ENCODE measurements at regions not wholly inside any gene's neighbourhood (a gene's known extent, or its start where the extent isn't known, plus 50 kb on each side); places are given as distances from the start of the nearest gene placed in this dataset.
A peak's percentile ranks its signal among the peaks of the same experiment; 100 is the strongest.

DNA sequence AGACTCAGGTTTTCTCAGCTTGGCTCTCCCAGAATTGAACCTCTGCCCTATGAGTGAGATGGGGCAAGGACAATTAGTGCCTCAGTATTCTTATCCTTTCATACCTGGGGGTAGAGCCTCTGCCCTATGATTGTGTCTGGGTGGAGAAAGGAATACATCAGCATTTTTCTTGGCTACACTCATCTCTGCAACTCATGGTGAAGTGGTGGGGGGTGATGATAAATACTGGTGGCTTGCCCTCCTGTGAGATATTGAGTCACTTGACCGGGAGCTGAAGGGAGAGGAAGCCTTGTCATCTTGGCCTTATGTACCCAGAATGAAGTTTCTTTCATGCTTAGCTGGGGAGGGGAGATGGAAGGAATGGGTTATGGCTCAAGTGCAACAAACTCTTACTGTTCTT is 71.3 kb upstream of the ENOX2 start:
- Histone ChIP-seq H3K36me3 (ENCODE audit: insufficient read depth, low read length) (no peaks in the 10 kb centered on the region), H3K4me1 (ENCODE audit: insufficient read depth, low read length, poor library complexity, severe bottlenecking) (no peaks in the 10 kb centered on the region), H3K9me3 (ENCODE audit: low read length) (no peaks in the 10 kb centered on the region), H3K4me2 (ENCODE audit: low read length) (no peak overlapping the region), H3K79me2 (ENCODE audit: insufficient read depth, low read depth, low read length) (no peaks in the 10 kb centered on the region), H3K27ac (ENCODE audit: low read depth, low read length, poor library complexity, severe bottlenecking) (no peak overlapping the region), H3K4me3 (ENCODE audit: low read depth, low read length, poor library complexity, severe bottlenecking) (no peak overlapping the region), H4K20me1 (ENCODE audit: insufficient read depth, low read length) (no peaks in the 10 kb centered on the region), H2AFZ (ENCODE audit: low read length) (no peak overlapping the region), H3K9me2 (ENCODE audit: insufficient read depth, low read length) (no peaks in the 10 kb centered on the region)
- ChIA-PET CTCF (ENCODE audit: unreplicated experiment) (no interaction called here), POLR2A (no interaction called here)
- intact Hi-C loops (cut with micrococcal nuclease; ENCODE audit: unreplicated experiment) = no loop called here
- DNase-seq (ENCODE audit: low spot score) = no peak
- TF ChIP-seq CTCF (conservative IDR thresholded peaks at IDR 0.05; ENCODE audit: low read length) (no peak), EZH2phosphoT487 (IDR thresholded peaks at IDR 0.05; ENCODE audit: borderline replicate concordance, low read depth, low read length) (no peak)
- no TSS peak for BruUV-seq (replicated peaks)

GRCh38 chrX:130975947-130976346 is 72.9 kb upstream of the ENOX2 start:
- Histone ChIP-seq H3K4me2 (ENCODE audit: low read length) (no peak overlapping the region), H4K20me1 (ENCODE audit: insufficient read depth, low read length) (no peaks in the 10 kb centered on the region), H3K9me2 (ENCODE audit: insufficient read depth, low read length) (no peaks in the 10 kb centered on the region), H3K4me3 (ENCODE audit: low read depth, low read length, poor library complexity, severe bottlenecking) (no peak overlapping the region), H3K79me2 (ENCODE audit: insufficient read depth, low read depth, low read length) (no peaks in the 10 kb centered on the region), H3K27ac (ENCODE audit: low read depth, low read length, poor library complexity, severe bottlenecking) (no peak overlapping the region), H3K4me1 (ENCODE audit: insufficient read depth, low read length, poor library complexity, severe bottlenecking) (no peaks in the 10 kb centered on the region), H3K9me3 (ENCODE audit: low read length) (no peaks in the 10 kb centered on the region), H3K36me3 (ENCODE audit: insufficient read depth, low read length) (no peaks in the 10 kb centered on the region), H2AFZ (ENCODE audit: low read length) (no peak overlapping the region)
- TF ChIP-seq CTCF (conservative IDR thresholded peaks at IDR 0.05; ENCODE audit: low read length) (peak; percentile 73), EZH2phosphoT487 (IDR thresholded peaks at IDR 0.05; ENCODE audit: borderline replicate concordance, low read depth, low read length) (no peak)
- CTCF ChIA-PET (ENCODE audit: unreplicated experiment) = no interaction called here
- POLR2A ChIA-PET = no interaction called here
- no TSS peak for BruUV-seq (replicated peaks)
- intact Hi-C loops (cut with micrococcal nuclease; ENCODE audit: unreplicated experiment) = loop anchor here (5.0 kb wide), 1 partner anchor 656 kb away; no protein-coding TSS in a partner anchor
- peak; percentile 35 for DNase-seq (ENCODE audit: low spot score)

- Histone ChIP-seq H3K4me3 (ENCODE audit: low read depth, low read length, poor library complexity, severe bottlenecking) (no peak overlapping the region), H4K20me1 (ENCODE audit: insufficient read depth, low read length) (no peaks in the 10 kb centered on the region), H3K4me1 (ENCODE audit: insufficient read depth, low read length, poor library complexity, severe bottlenecking) (no peaks in the 10 kb centered on the region), H3K9me3 (ENCODE audit: low read length) (no peaks in the 10 kb centered on the region), H3K36me3 (ENCODE audit: insufficient read depth, low read length) (no peaks in the 10 kb centered on the region), H3K4me2 (ENCODE audit: low read length) (no peak overlapping the region), H3K27ac (ENCODE audit: low read depth, low read length, poor library complexity, severe bottlenecking) (no peak overlapping the region), H2AFZ (ENCODE audit: low read length) (no peak overlapping the region), H3K79me2 (ENCODE audit: insufficient read depth, low read depth, low read length) (no peaks in the 10 kb centered on the region), H3K9me2 (ENCODE audit: insufficient read depth, low read length) (no peaks in the 10 kb centered on the region)
- ChIA-PET CTCF (ENCODE audit: unreplicated experiment) (no interaction called here), POLR2A (no interaction called here)
- no TSS peak for BruUV-seq (replicated peaks)
- no peak for TF ChIP-seq EZH2phosphoT487 (IDR thresholded peaks at IDR 0.05; ENCODE audit: borderline replicate concordance, low read depth, low read length)
- TF ChIP-seq CTCF (conservative IDR thresholded peaks at IDR 0.05; ENCODE audit: low read length) = no peak
- DNase-seq (ENCODE audit: low spot score) = no peak
- intact Hi-C loops (cut with micrococcal nuclease; ENCODE audit: unreplicated experiment) = no loop called here
Measured at GRCh38 chrX:130981836-130982235, 76.3 kb upstream of the ARHGAP36 start.

Data from OCI-LY7 (cell line).